PC-9 (cell line): ENCODE measurements at regions not wholly inside any gene's neighbourhood (a gene's known extent, or its start where the extent isn't known, plus 50 kb on each side); places are given as distances from the start of the nearest gene placed in this dataset.

ENCODE experiments used
- CTCF ChIP-seq: fragments of 200-600 bp; sonication (generic); conservative IDR thresholded peaks from 2 replicates; pipeline ENCODE4 v1.6.1; 2017; ENCODE audit warnings: mixed run types, antibody characterized with exemption, mild to moderate bottlenecking, moderate library complexity
- EZH2 ChIP-seq: fragments of 200-600 bp; sonication (generic); IDR thresholded peaks from 2 replicates; pipeline ENCODE4 v1.8.0; 2017; ENCODE audit warnings: antibody characterized with exemption, low read depth

GRCh38 chr5:27568811-27569210 is 530.4 kb upstream of the CDH9 start:
- no peak for TF ChIP-seq CTCF
- no peak for TF ChIP-seq EZH2
